ENCODE measurements at regions not wholly inside any gene's neighbourhood (a gene's known extent, or its start where the extent isn't known, plus 50 kb on each side); places are given as distances from the start of the nearest gene placed in this dataset.
A peak's percentile ranks its signal among the peaks of the same experiment; 100 is the strongest.
"Not testable (repeated sequence)": the region's sequence is repeated elsewhere in the genome, so short reads cannot be mapped to it uniquely, and the experiment has no call there.

GRCh38 chr2:91657193-91657592, 2965.7 kb downstream of the RPIA start:
- not testable (repeated sequence) for H3K27ac ChIP-seq; H3K27me3 ChIP-seq (replicated peaks); H3K9me3 ChIP-seq (replicated peaks); H3K4me1 ChIP-seq (replicated peaks); H3K36me3 ChIP-seq; H3K4me3 ChIP-seq
- DNase-seq (ENCODE audit: low read depth in 1 of 2, low spot score in 2 of 2) = peak; percentile 2 to 46

DNA sequence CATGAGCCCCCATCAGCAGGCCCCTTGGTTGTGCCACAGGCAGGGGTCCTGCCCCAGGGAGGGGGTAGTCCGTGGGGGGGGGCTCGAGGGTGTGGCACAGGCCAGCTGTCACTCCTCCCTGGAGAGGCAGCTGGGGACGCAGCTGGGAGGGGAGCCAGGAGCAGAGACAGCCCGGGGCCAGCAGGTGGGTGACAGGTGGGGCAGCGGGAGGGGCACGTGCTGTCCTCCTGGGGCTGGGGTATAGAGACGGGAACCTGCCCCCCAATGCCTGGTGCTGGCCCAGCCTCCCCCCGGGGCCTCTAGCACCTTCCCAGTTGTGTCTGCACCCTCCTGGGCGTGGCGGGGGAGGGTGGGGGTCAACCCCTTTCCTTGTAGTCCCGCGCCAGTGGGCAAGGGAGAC, 2966.9 kb downstream of the RPIA start:
- not testable (repeated sequence) for H3K36me3 ChIP-seq; DNase-seq (ENCODE audit: low read depth in 1 of 2, low spot score in 2 of 2); H3K9me3 ChIP-seq (replicated peaks); H3K27ac ChIP-seq; H3K4me1 ChIP-seq (replicated peaks); H3K27me3 ChIP-seq (replicated peaks); H3K4me3 ChIP-seq

DNA sequence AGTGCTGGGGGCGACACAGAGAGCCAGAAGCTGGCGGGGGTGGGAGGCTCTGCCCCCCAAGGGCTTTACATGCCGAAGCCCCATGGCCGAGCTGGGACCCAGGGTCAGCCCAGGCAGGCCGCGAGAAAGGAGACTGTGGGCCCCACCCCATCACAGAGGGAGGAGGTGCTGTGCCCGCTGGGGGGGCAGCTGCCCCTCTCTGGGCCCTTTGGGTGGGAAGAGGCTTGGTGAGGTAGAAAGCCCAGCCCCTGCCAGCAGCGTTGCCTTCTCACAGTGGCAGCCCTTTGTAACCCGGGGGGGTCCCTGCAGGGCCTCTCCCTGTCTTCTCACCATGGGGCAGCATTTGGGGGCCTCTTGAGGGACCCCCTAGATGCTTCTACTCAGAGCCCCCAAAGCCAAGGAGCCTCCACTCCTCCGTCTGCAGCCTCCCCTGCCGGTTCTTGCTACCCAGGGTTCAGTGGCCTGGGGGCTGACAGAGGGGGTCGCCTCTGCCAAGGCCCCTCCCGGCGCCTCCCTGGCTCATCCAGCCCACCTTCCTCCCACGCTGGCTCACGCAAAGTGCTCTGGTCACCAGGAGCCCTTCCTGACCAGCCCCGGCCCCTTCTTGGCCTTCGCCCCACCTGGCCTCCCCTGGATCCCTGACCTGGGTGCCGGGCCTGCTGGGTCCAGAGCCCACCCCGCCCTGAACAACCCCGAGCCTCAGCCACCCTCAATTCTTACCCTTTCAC, 2967.9 kb downstream of the RPIA start:
- not testable (repeated sequence) for H3K9me3 ChIP-seq (replicated peaks); DNase-seq (ENCODE audit: low read depth in 1 of 2, low spot score in 2 of 2); H3K4me1 ChIP-seq (replicated peaks); H3K27ac ChIP-seq; H3K27me3 ChIP-seq (replicated peaks); H3K36me3 ChIP-seq
- peak overlapping the region; percentile 28 for H3K4me3 ChIP-seq

DNA sequence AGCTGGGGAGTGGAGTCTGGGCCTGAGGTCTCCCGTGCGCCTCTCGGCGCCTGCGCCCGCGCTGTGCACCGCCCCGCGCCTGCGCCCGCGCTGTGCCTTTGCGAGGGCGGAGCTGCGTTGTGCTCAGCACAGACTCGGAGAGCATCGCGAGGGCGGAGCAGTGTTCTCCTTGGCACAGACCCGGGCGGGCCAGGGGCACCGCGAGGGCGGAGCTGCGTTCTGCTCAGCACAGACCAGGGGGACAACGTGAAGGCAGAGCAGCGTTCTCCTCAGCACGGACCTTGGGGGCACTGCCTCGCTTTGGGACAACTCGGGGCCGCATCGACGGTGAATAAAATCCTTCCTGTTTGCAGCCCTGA, 2968.4 kb downstream of the RPIA start:
- not testable (repeated sequence) for H3K27me3 ChIP-seq (replicated peaks); H3K36me3 ChIP-seq; H3K27ac ChIP-seq; H3K9me3 ChIP-seq (replicated peaks); H3K4me1 ChIP-seq (replicated peaks)
- peak overlapping the region; percentile 28 for H3K4me3 ChIP-seq
- peak in 1 of 2 experiments; percentile 4 for DNase-seq (ENCODE audit: low read depth in 1 of 2, low spot score in 2 of 2)

DNA sequence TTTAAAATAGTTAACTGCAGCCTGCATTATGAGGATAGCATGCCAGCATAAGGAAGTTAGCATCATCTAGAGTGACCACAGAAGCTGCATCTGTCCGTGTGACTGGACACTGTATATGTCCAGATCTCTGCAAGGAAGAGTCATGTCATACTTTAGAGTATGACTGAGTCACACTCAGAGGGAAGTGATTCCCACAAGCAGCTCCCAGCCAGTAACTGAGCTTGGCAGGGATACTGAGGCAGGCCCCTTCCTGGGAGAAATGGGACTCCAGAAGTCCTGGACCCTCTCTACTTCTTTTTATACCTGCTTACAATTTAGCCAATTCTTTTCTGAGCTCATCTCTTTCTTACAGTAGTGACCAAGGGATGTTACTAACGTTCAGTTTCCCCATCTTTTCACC, 2975.9 kb downstream of the RPIA start:
- not testable (repeated sequence) for H3K4me3 ChIP-seq; H3K27ac ChIP-seq; H3K27me3 ChIP-seq (replicated peaks); H3K4me1 ChIP-seq (replicated peaks); H3K36me3 ChIP-seq; DNase-seq (ENCODE audit: low read depth in 1 of 2, low spot score in 2 of 2); H3K9me3 ChIP-seq (replicated peaks)

- not testable (repeated sequence) for H3K36me3 ChIP-seq; H3K4me3 ChIP-seq; H3K27me3 ChIP-seq (replicated peaks); H3K9me3 ChIP-seq (replicated peaks); H3K27ac ChIP-seq; DNase-seq (ENCODE audit: low read depth in 1 of 2, low spot score in 2 of 2); H3K4me1 ChIP-seq (replicated peaks)
Measured at GRCh38 chr2:91685541-91685940, 2994.1 kb downstream of the RPIA start.

- H3K27me3 ChIP-seq (replicated peaks); H3K36me3 ChIP-seq; H3K27ac ChIP-seq; H3K9me3 ChIP-seq (replicated peaks); H3K4me3 ChIP-seq; DNase-seq (ENCODE audit: low read depth in 1 of 2, low spot score in 2 of 2); H3K4me1 ChIP-seq (replicated peaks): not testable (repeated sequence)
Measured at GRCh38 chr2:91686046-91686445, 2994.6 kb downstream of the RPIA start.

Data from SJSA1 (cell line).